ENCODE measurements at regions not wholly inside any gene's neighbourhood (a gene's known extent, or its start where the extent isn't known, plus 50 kb on each side); places are given as distances from the start of the nearest gene placed in this dataset.
"Not testable (repeated sequence)": the region's sequence is repeated elsewhere in the genome, so short reads cannot be mapped to it uniquely, and the experiment has no call there.

GRCh38 chr14:22118899-22119477 lies 445.4 kb upstream of the OR4E1 start:
- peak overlapping the region; percentile 72 for H3K4me3 Mint-ChIP-seq (ENCODE audit: low read depth)
- H3K36me3 Mint-ChIP-seq (ENCODE audit: low read depth): no peaks in the 10 kb centered on the region
- intact Hi-C loops (cut with micrococcal nuclease): no loop called here
- H3K9me3 Mint-ChIP-seq: no peaks in the 10 kb centered on the region
- H3K27ac Mint-ChIP-seq: peak overlapping the region; percentile 68
- DNase-seq (ENCODE audit: low spot score): no peak
- H3K4me1 Mint-ChIP-seq (ENCODE audit: low read depth): peaks cover 25% of the 10 kb centered on the region
- peaks cover 1% of the 10 kb centered on the region for H3K27me3 Mint-ChIP-seq (ENCODE audit: low read depth)

DNA sequence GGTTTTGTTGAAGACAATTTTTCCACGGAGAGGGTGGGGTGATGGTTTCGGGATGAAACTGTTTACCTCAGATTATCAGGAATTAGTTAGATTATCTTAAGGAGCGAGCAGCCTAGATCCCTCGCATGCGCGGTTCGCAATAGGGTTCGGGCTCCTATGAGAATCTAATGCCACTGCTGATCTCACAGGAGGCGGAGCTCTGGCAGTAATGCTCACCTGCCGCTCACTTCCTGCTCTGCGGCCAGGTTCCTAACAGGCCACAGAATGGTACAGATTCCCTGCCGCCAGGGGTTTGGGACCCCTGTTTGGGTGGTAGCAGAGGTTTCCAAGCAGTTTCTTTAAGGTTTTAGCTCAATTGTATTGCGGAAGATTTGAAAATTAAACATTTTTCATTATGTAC lies 439.8 kb upstream of the OR4E1 start:
- peak overlapping the region; percentile 82 for H3K27ac Mint-ChIP-seq
- H3K27me3 Mint-ChIP-seq (ENCODE audit: low read depth): peaks cover 5% of the 10 kb centered on the region
- DNase-seq (ENCODE audit: low spot score): no peak
- intact Hi-C loops (cut with micrococcal nuclease): no loop called here
- peak overlapping the region; percentile 66 for H3K4me3 Mint-ChIP-seq (ENCODE audit: low read depth)
- peaks cover 16% of the 10 kb centered on the region for H3K4me1 Mint-ChIP-seq (ENCODE audit: low read depth)
- no peaks in the 10 kb centered on the region for H3K36me3 Mint-ChIP-seq (ENCODE audit: low read depth)
- H3K9me3 Mint-ChIP-seq: no peaks in the 10 kb centered on the region

GRCh38 chr14:22112004-22112403 lies 438.4 kb upstream of the OR4E1 start:
- Mint-ChIP-seq H3K27me3 (ENCODE audit: low read depth) (peaks cover 4% of the 10 kb centered on the region), H3K9me3 (no peaks in the 10 kb centered on the region), H3K4me1 (ENCODE audit: low read depth) (peaks cover 24% of the 10 kb centered on the region), H3K27ac (peak overlapping the region; percentile 83), H3K36me3 (ENCODE audit: low read depth) (no peaks in the 10 kb centered on the region), H3K4me3 (ENCODE audit: low read depth) (peak overlapping the region; percentile 80)
- intact Hi-C loops (cut with micrococcal nuclease): no loop called here
- DNase-seq (ENCODE audit: low spot score): no peak

DNA sequence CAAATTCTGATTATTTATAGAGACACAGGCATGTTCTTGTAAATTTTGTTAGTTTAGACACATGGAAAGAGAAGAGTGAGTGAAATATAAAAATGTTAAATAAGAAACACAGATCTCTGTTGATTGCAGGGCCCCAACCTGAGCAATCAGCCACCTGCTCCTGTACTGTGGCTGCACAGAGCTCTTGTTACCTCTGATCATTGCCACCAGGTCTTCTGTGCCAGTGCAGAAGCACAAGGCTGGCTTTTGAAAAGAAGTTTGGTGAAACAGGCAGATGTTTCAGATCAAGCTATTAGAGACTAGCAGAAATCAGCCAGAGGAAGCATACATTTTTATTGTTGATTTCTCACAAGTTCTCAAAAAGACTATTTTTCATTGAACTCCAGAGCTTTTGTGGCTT lies 434.1 kb upstream of the OR4E1 start:
- H3K27me3 Mint-ChIP-seq (ENCODE audit: low read depth): peaks cover 4% of the 10 kb centered on the region
- DNase-seq (ENCODE audit: low spot score): no peak
- peak overlapping the region; percentile 81 for H3K27ac Mint-ChIP-seq
- H3K9me3 Mint-ChIP-seq: no peaks in the 10 kb centered on the region
- H3K4me1 Mint-ChIP-seq (ENCODE audit: low read depth): peaks cover 30% of the 10 kb centered on the region
- H3K36me3 Mint-ChIP-seq (ENCODE audit: low read depth): no peaks in the 10 kb centered on the region
- peak overlapping the region; percentile 30 for H3K4me3 Mint-ChIP-seq (ENCODE audit: low read depth)
- intact Hi-C loops (cut with micrococcal nuclease): no loop called here

DNA sequence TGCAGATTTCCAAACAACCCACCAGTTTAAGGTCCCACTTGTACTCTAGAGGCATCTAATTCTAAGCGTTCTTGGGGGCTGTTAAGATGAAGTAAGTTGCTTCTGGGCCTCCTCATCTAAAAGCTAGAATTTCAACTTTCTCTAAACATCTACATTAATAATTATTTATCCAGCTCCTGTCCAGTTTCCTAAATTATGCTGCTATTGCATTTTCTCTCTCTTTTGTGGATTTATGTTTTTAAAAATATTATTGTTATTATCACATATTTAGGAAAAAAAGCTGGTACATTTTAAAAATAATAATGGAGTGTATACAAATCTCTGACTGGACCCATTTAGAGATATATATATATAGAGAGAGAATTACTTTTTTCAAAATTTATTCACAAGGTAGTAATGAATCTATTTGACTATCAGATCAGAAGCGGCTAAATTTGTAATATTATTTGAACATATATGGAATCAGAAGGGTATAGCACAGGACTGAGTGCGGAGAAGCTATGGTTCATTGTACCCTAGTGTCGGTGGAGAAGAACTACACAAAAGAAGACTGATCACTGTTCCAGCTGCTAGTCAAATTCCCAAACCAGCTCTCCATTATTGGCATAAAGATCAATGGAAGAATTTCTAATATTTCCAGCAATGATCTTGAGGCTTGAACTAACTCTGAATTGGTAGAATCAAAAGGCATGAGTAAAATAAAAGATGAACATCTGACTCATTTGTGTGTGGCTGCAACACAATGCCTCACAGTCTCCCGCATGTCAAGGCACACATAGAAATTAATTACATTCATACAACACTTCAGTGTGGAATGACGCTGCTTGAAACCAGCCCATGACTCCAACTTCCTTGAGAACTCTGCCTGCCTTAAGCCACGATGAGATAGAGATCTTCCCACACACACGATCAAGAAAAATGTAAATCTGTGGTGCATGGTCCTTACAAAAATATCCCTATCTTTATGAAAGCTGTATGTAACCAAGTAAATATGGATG lies 433.4 kb upstream of the OR4E1 start:
- intact Hi-C loops (cut with micrococcal nuclease): no loop called here
- Mint-ChIP-seq H3K4me3 (ENCODE audit: low read depth) (peak overlapping the region; percentile 30), H3K27me3 (ENCODE audit: low read depth) (no peaks in the 10 kb centered on the region), H3K9me3 (no peaks in the 10 kb centered on the region), H3K27ac (peak overlapping the region; percentile 81), H3K4me1 (ENCODE audit: low read depth) (peaks cover 23% of the 10 kb centered on the region), H3K36me3 (ENCODE audit: low read depth) (no peaks in the 10 kb centered on the region)
- no peak for DNase-seq (ENCODE audit: low spot score)

DNA sequence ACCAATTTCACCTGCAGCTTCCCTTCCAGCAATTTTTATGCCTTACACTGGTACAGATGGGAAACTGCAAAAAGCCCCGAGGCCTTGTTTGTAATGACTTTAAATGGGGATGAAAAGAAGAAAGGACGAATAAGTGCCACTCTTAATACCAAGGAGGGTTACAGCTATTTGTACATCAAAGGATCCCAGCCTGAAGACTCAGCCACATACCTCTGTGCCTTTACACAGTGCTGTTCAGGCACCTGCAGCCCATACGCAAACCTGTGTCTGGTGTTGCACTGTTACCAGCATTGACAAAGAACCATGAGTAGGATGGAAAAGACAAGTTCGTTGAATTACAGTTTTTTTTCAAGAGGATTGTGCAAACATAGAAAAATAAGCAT lies 432.0 kb upstream of the OR4E1 start:
- peak overlapping the region; percentile 45 for H3K27ac Mint-ChIP-seq
- intact Hi-C loops (cut with micrococcal nuclease): no loop called here
- H3K4me3 Mint-ChIP-seq (ENCODE audit: low read depth): peak overlapping the region; percentile 47

GRCh38 chr14:22105006-22105623 lies 431.5 kb upstream of the OR4E1 start:
- Mint-ChIP-seq H3K4me1 (ENCODE audit: low read depth) (peaks cover 23% of the 10 kb centered on the region), H3K27me3 (ENCODE audit: low read depth) (no peaks in the 10 kb centered on the region), H3K36me3 (ENCODE audit: low read depth) (no peaks in the 10 kb centered on the region), H3K4me3 (ENCODE audit: low read depth) (peak overlapping the region; percentile 47), H3K9me3 (no peaks in the 10 kb centered on the region), H3K27ac (peak overlapping the region; percentile 45)
- intact Hi-C loops (cut with micrococcal nuclease): no loop called here
- no peak for DNase-seq (ENCODE audit: low spot score)

More for the DNA sequence above, 432.0 kb upstream of the OR4E1 start:
- Mint-ChIP-seq H3K27me3 (ENCODE audit: low read depth) (no peaks in the 10 kb centered on the region), H3K9me3 (no peaks in the 10 kb centered on the region), H3K36me3 (ENCODE audit: low read depth) (no peaks in the 10 kb centered on the region), H3K4me1 (ENCODE audit: low read depth) (peaks cover 23% of the 10 kb centered on the region)
- no peak for DNase-seq (ENCODE audit: low spot score)

- H3K9me3 Mint-ChIP-seq, H3K27ac Mint-ChIP-seq: not testable (repeated sequence)
Observed at GRCh38 chr14:22100764-22101120, 427.1 kb upstream of the OR4E1 start.

GRCh38 chr14:22099942-22100763 lies 426.5 kb upstream of the OR4E1 start:
- H3K4me3 Mint-ChIP-seq (ENCODE audit: low read depth): no peak overlapping the region
- H3K9me3 Mint-ChIP-seq: no peaks in the 10 kb centered on the region
- no peaks in the 10 kb centered on the region for H3K27me3 Mint-ChIP-seq (ENCODE audit: low read depth)
- DNase-seq (ENCODE audit: low spot score): peak; percentile 49
- no peaks in the 10 kb centered on the region for H3K36me3 Mint-ChIP-seq (ENCODE audit: low read depth)
- intact Hi-C loops (cut with micrococcal nuclease): loop anchor here (1.0 to 5.0 kb wide), 3 partner anchors 16 to 98 kb away; no protein-coding TSS in a partner anchor
- H3K27ac Mint-ChIP-seq: peak overlapping the region; percentile 46
- peaks cover 46% of the 10 kb centered on the region for H3K4me1 Mint-ChIP-seq (ENCODE audit: low read depth)

More at GRCh38 chr14:22100764-22101120, 427.1 kb upstream of the OR4E1 start:
- H3K27me3 Mint-ChIP-seq (ENCODE audit: low read depth); H3K4me3 Mint-ChIP-seq (ENCODE audit: low read depth); DNase-seq (ENCODE audit: low spot score); H3K36me3 Mint-ChIP-seq (ENCODE audit: low read depth): not testable (repeated sequence)
- peaks cover 49% of the 10 kb centered on the region for H3K4me1 Mint-ChIP-seq (ENCODE audit: low read depth)
- intact Hi-C loops (cut with micrococcal nuclease): loop anchor here (1.0 to 5.0 kb wide), 2 partner anchors 16 to 53 kb away; no protein-coding TSS in a partner anchor

GRCh38 chr14:22098435-22098834 lies 424.8 kb upstream of the OR4E1 start:
- intact Hi-C loops (cut with micrococcal nuclease): loop anchor here (5.0 kb wide), 1 partner anchor 96 kb away; no protein-coding TSS in a partner anchor
- peak overlapping the region; percentile 87 for H3K27ac Mint-ChIP-seq
- DNase-seq (ENCODE audit: low spot score): no peak
- H3K4me3 Mint-ChIP-seq (ENCODE audit: low read depth): no peak overlapping the region
- no peaks in the 10 kb centered on the region for H3K9me3 Mint-ChIP-seq
- H3K27me3 Mint-ChIP-seq (ENCODE audit: low read depth): no peaks in the 10 kb centered on the region
- peaks cover 44% of the 10 kb centered on the region for H3K4me1 Mint-ChIP-seq (ENCODE audit: low read depth)
- H3K36me3 Mint-ChIP-seq (ENCODE audit: low read depth): no peaks in the 10 kb centered on the region

DNA sequence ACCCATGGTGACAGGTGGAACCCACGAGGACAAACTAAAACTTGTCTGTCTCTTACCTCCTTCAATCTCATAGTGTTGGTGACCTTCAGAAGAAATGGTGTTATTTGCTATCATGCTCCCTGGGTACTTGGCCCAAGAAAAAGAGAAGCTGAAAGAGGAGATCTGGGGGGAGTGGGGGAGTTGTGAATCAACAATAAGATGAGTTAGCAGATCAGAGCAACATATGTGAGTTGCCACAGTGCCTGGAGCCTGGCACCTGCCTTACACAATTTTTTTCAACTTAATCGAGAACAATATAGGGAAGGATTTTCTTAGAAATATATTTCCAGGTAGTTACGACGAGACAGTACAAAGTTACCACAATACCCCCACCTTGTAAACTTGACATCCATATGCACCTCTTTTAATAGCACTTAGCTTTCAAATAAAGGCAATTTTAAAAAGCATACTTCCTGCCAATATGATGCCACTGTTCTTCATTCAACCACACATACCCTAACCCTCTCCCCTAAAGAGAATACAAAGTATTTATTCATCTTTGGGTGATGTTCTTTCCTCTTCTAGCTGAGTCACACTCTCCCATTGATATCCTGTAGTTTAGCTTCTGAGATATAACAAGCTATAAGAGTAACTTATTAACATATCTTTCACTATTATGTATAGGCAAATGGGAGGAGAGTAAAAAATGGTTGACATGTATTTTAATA lies 424.1 kb upstream of the OR4E1 start:
- H3K27ac Mint-ChIP-seq: peak overlapping the region; percentile 87
- intact Hi-C loops (cut with micrococcal nuclease): loop anchor here (5.0 kb wide), 1 partner anchor 95 kb away; no protein-coding TSS in a partner anchor
- H3K27me3 Mint-ChIP-seq (ENCODE audit: low read depth): no peaks in the 10 kb centered on the region

More for the DNA sequence above, 424.1 kb upstream of the OR4E1 start:
- no peak for DNase-seq (ENCODE audit: low spot score)
- H3K4me1 Mint-ChIP-seq (ENCODE audit: low read depth): peaks cover 47% of the 10 kb centered on the region
- peak overlapping the region; percentile 51 for H3K4me3 Mint-ChIP-seq (ENCODE audit: low read depth)
- H3K9me3 Mint-ChIP-seq: no peaks in the 10 kb centered on the region
- H3K36me3 Mint-ChIP-seq (ENCODE audit: low read depth): no peaks in the 10 kb centered on the region
